Gastroesophageal sphincter (tissue), 4 donors: ENCODE measurements at regions not wholly inside any gene's neighbourhood (a gene's known extent, or its start where the extent isn't known, plus 50 kb on each side); places are given as distances from the start of the nearest gene placed in this dataset.

ENCODE experiments used
- ATAC-seq: fragments of 150-250 bp; one replicate; pipeline ENCODE4 v1.9.1; 2016; ENCODE audit warnings: mild to moderate bottlenecking, moderate library complexity
- H3K27ac ChIP-seq, 4 donors: fragments of 200-600 bp; sonication (generic) in 3 of 4; 1 replicate in 3 of 4; 2 replicates in 1 of 4; pipeline ENCODE4 v1.5.1; 2016 to 2019
- H3K27me3 ChIP-seq: fragments of 200-600 bp; sonication (generic); one replicate; pipeline ENCODE4 v1.5.1; 2019
- H3K36me3 ChIP-seq, 2 donors: fragments of 200-600 bp; sonication (generic); one replicate each; pipeline ENCODE4 v1.5.1; 2019; ENCODE audit warnings: control low read depth in 1 of 2
- H3K4me1 ChIP-seq, 3 donors: fragments of 200-600 bp; sonication (generic); 1 replicate in 2 of 3; 2 replicates in 1 of 3; pipeline ENCODE4 v1.5.1; 2016 to 2019; ENCODE audit warnings: control low read depth in 2 of 3
- H3K4me3 ChIP-seq, 2 donors: fragments of 200-600 bp; sonication (generic); one replicate each; pipeline ENCODE4 v1.5.1; 2019; ENCODE audit warnings: mild to moderate bottlenecking in 1 of 2, moderate library complexity in 1 of 2
- H3K9me3 ChIP-seq, 3 donors: fragments of 200-600 bp; sonication (generic); one replicate each; pipeline ENCODE4 v1.5.1; 2017 to 2019; ENCODE audit warnings: control low read depth in 2 of 3
- EP300 ChIP-seq: sonication (generic); formaldehyde crosslinking; IDR thresholded peaks from one replicate; pipeline ENCODE4 v1.6.1; 2017; ENCODE audit warnings: antibody characterized with exemption, mild to moderate bottlenecking
- POLR2A ChIP-seq, 2 donors: fragments of 450-650 bp; IDR thresholded peaks; one replicate each; pipeline ENCODE4 v1.6.1; 2017; ENCODE audit warnings: antibody characterized with exemption in 2 of 2, mild to moderate bottlenecking in 2 of 2, moderate library complexity in 1 of 2
- POLR2AphosphoS5 ChIP-seq: sonication (generic); formaldehyde crosslinking; IDR thresholded peaks from one replicate; pipeline ENCODE4 v1.6.1; 2017; ENCODE audit warnings: antibody characterized with exemption
- WGBS, 2 donors: methylation state at CpG; one replicate each; pipeline ENCODE4 v1.1.5; 2018; ENCODE audit warnings: low coverage in 1 of 2; 5-methylcytosine and 5-hydroxymethylcytosine counted together
- TF ChIP-seq, protein P1 (sequence below), 4 experiments: fragments of 200-600 bp in 2 of 4; fragments of 450-650 bp in 2 of 4; sonication (generic) in 1 of 4; IDR thresholded peaks; one replicate each; pipeline ENCODE4 v1.5.1; 2017 to 2019; ENCODE audit warnings: antibody characterized with exemption in 4 of 4, mild to moderate bottlenecking in 2 of 4, moderate library complexity in 2 of 4

DNA sequence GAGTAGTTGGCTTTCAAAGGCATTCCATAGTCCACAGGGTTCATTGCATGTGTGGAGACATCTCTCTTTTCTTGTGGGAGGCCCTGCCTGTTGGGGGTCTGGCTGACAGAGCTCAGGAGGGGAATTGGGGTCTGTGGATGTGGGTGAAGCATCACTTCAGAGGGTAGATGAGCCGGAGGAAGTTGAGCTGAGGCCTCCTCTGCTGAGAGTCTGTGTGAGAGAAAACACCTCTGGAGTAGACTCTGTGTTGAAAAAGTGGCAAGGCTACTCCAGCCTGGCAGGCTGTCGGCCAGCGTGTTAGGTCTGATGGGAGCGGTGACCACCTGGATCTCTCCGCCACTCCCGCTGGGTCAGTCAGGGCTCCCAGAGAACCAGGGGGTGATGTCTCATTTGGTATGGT, 358.0 kb upstream of the MGMT start:
- 100% methylated on average over 2 of the region's 6 CpGs; no CpG with 5 or more reads in 1 of the 2 donors for WGBS, 2 donors
- Histone ChIP-seq H3K4me1 (no peaks in the 10 kb centered on the region), H3K27ac (no peak overlapping the region), H3K27me3 (no peaks in the 10 kb centered on the region), H3K36me3 (no peaks in the 10 kb centered on the region), H3K9me3 (no peaks in the 10 kb centered on the region), H3K4me3 (no peak overlapping the region)
- ATAC-seq: no peak
- TF ChIP-seq, protein P1, sequence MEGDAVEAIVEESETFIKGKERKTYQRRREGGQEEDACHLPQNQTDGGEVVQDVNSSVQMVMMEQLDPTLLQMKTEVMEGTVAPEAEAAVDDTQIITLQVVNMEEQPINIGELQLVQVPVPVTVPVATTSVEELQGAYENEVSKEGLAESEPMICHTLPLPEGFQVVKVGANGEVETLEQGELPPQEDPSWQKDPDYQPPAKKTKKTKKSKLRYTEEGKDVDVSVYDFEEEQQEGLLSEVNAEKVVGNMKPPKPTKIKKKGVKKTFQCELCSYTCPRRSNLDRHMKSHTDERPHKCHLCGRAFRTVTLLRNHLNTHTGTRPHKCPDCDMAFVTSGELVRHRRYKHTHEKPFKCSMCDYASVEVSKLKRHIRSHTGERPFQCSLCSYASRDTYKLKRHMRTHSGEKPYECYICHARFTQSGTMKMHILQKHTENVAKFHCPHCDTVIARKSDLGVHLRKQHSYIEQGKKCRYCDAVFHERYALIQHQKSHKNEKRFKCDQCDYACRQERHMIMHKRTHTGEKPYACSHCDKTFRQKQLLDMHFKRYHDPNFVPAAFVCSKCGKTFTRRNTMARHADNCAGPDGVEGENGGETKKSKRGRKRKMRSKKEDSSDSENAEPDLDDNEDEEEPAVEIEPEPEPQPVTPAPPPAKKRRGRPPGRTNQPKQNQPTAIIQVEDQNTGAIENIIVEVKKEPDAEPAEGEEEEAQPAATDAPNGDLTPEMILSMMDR (IDR thresholded peaks at IDR 0.05): no peak
- no peak for TF ChIP-seq POLR2A (IDR thresholded peaks at IDR 0.05)
- TF ChIP-seq POLR2AphosphoS5: no peak
- TF ChIP-seq EP300: no peak

DNA sequence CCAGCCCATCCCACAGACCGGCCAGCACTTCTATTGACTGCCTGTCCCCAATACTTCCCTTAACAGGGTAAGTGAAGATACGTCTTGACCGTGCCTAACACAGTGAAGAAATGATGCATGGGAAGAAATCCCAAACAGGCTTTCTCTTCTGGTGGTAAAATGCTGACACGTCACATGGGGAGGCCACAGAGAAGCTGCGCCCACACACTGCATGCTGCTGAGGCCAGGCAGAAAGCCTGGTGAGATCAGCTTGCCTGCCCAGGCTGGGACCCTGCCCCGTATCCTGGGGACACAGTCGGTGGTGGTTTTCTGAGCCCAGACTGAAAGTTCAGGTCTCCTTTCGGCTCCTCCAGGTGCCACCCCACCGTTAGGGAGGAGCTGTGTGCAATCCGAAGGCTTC, 356.3 kb upstream of the MGMT start:
- Histone ChIP-seq H3K4me1 (no peaks in the 10 kb centered on the region), H3K27ac (no peak overlapping the region), H3K9me3 (no peaks in the 10 kb centered on the region), H3K4me3 (no peak overlapping the region), H3K36me3 (no peaks in the 10 kb centered on the region), H3K27me3 (no peaks in the 10 kb centered on the region)
- no peak for TF ChIP-seq EP300
- TF ChIP-seq, protein P1 (IDR thresholded peaks at IDR 0.05): no peak
- no peak for TF ChIP-seq POLR2AphosphoS5
- TF ChIP-seq POLR2A (IDR thresholded peaks at IDR 0.05): no peak
- WGBS, 2 donors: 71% methylated on average over 1 of the region's 10 CpGs; no CpG with 5 or more reads in 1 of the 2 donors
- ATAC-seq: no peak

DNA sequence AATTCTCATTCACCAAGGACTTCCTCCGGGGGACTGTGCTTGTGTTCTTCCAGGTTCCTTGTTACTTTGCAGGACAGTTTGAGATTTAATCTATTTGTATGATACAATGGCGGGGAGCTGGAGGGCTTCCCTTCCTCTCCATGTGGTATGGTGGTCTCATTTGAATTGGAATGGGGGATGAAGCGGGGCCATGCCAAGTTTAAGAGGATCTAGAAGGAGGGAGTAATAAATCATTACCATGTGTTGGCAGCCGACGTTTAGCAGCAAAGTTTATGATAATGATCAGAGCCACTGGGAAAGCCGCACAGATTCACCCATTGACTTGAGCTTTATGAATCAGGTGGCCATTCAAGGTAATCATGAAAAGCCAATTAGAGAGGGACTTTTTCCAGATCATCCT, 355.1 kb upstream of the MGMT start:
- TF ChIP-seq EP300 (no peak), POLR2A (IDR thresholded peaks at IDR 0.05) (no peak), POLR2AphosphoS5 (no peak)
- TF ChIP-seq, protein P1 (IDR thresholded peaks at IDR 0.05): no peak
- H3K4me3 ChIP-seq: no peak overlapping the region
- H3K9me3 ChIP-seq: no peaks in the 10 kb centered on the region
- no peak overlapping the region for H3K27ac ChIP-seq
- 93 to 100% methylated on average over 1 to 5 of the region's 6 CpGs for WGBS, 2 donors
- no peak for ATAC-seq
- no peaks in the 10 kb centered on the region for H3K4me1 ChIP-seq
- H3K27me3 ChIP-seq: no peaks in the 10 kb centered on the region
- H3K36me3 ChIP-seq: no peaks in the 10 kb centered on the region

DNA sequence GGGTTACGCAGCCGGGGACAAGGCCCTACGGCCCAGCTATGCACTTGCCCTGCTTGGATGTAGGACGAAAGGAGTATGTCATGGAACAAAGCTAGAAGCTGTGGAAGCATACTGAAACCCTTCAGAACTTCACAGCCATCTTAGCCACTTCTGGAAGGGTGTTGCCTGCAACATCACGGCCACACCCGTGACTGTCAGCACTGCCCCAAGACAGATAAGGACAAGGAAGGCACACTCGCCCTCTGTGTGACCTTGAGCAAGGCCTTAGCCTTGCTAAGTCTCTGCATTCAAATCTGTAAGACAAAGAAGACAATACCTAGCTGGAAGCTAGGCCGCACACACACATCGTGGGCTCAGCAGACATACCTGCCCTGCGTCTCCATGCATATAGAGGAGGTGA, 352.5 kb upstream of the MGMT start:
- Histone ChIP-seq H3K4me1 (no peaks in the 10 kb centered on the region), H3K9me3 (no peaks in the 10 kb centered on the region), H3K36me3 (no peaks in the 10 kb centered on the region), H3K4me3 (no peak overlapping the region), H3K27ac (no peak overlapping the region), H3K27me3 (no peaks in the 10 kb centered on the region)
- 94% methylated on average over 5 of the region's 10 CpGs; no CpG with 5 or more reads in 1 of the 2 donors for WGBS, 2 donors
- TF ChIP-seq EP300 (no peak), POLR2A (IDR thresholded peaks at IDR 0.05) (no peak), POLR2AphosphoS5 (no peak)
- TF ChIP-seq, protein P1 (IDR thresholded peaks at IDR 0.05): no peak
- no peak for ATAC-seq

DNA sequence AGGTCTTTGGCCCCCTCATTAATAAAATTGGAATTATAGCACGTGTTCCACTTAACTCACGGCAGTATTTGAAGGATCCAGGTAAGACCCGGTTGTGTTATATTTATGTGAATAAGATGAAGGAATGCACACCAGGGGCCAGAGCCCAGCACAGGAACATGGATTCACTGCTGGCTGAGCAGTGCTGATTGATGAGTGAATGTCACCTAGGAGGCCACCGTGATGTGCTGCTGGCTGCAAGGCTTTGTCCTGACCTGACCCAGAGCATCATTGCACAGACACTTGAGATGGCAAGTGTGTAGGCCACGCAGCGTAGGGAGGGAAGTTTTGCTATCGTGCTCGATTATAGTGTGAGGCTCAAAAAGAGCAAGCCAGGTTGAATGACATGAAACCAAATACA, 350.7 kb upstream of the MGMT start:
- no peak for ATAC-seq
- Histone ChIP-seq H3K36me3 (no peaks in the 10 kb centered on the region), H3K4me3 (no peak overlapping the region), H3K9me3 (no peaks in the 10 kb centered on the region), H3K27ac (no peak overlapping the region), H3K4me1 (no peaks in the 10 kb centered on the region), H3K27me3 (no peaks in the 10 kb centered on the region)
- 72 to 78% methylated on average over 6 to 8 of the region's 8 CpGs for WGBS, 2 donors
- TF ChIP-seq POLR2AphosphoS5 (no peak), EP300 (no peak), POLR2A (IDR thresholded peaks at IDR 0.05) (no peak)
- TF ChIP-seq, protein P1 (IDR thresholded peaks at IDR 0.05): no peak
